Gastrocnemius medialis (tissue), 4 donors: ENCODE measurements at regions not wholly inside any gene's neighbourhood (a gene's known extent, or its start where the extent isn't known, plus 50 kb on each side); places are given as distances from the start of the nearest gene placed in this dataset.

Source experiments
- ATAC-seq, 2 donors: fragments of 150-250 bp; one replicate each; pipeline ENCODE4 v1.9.1; 2016
- DNase-seq, 2 donors: peaks; one replicate each; pipeline ENCODE4 v3.0.0-alpha.2; 2019
- H3K27ac ChIP-seq, 4 donors: fragments of 200-600 bp; sonication (generic); 1 replicate in 1 of 4; 2 replicates in 3 of 4; pipeline ENCODE4 v1.5.1; 2016 to 2018; ENCODE audit warnings: mild to moderate bottlenecking in 2 of 4, moderate library complexity in 1 of 4
- H3K27me3 ChIP-seq, 3 donors: fragments of 200-600 bp; sonication (generic) in 2 of 3; 1 replicate in 1 of 3; 2 replicates in 2 of 3; pipeline versions ENCODE4 v1.5.1 to v1.6.0; 2016 to 2019; ENCODE audit warnings: mild to moderate bottlenecking in 1 of 3, moderate library complexity in 1 of 3
- H3K36me3 ChIP-seq, 2 donors: fragments of 200-600 bp; sonication (generic) in 1 of 2; one replicate each; pipeline ENCODE4 v1.5.1; 2017 to 2018
- H3K4me1 ChIP-seq, 2 donors: fragments of 200-600 bp; sonication (generic) in 1 of 2; one replicate each; pipeline ENCODE4 v1.5.1; 2016 to 2017; ENCODE audit warnings: mild to moderate bottlenecking in 2 of 2
- H3K4me3 ChIP-seq, 4 donors: fragments of 200-600 bp; sonication (generic) in 3 of 4; 1 replicate in 1 of 4; 2 replicates in 3 of 4; pipeline ENCODE4 v1.5.1; 2016 to 2019; ENCODE audit warnings: mild to moderate bottlenecking in 2 of 4
- H3K9me3 ChIP-seq, 3 donors: fragments of 200-600 bp; sonication (generic) in 2 of 3; 1 replicate in 1 of 3; 2 replicates in 2 of 3; pipeline ENCODE4 v1.5.1; 2016 to 2019
- POLR2A ChIP-seq, 2 donors: fragments of 450-650 bp; IDR thresholded peaks; one replicate each; pipeline ENCODE4 v1.6.1; 2017; ENCODE audit warnings: antibody characterized with exemption in 2 of 2, mild to moderate bottlenecking in 2 of 2, moderate library complexity in 2 of 2
- in situ Hi-C, 4 donors: fragments of 200-750 bp; cut with MboI; loops; one replicate each; pipeline versions ENCODE4 v1.15.0 to v1.8.0; 2017; ENCODE audit warnings: low sequenced_read_pairs in 4 of 4
- intact Hi-C: fragments of 100-400 bp; cut with DNase I; formaldehyde crosslinking; loops from one replicate; pipeline ENCODE4 v1.15.1; 2023; ENCODE audit warnings: low total_unique reads
- TF ChIP-seq, protein P1 (sequence below), 5 experiments: fragments of 450-650 bp in 3 of 5; fragments of 200-600 bp in 2 of 5; sonication (generic) in 2 of 5; IDR thresholded peaks in 4 of 5; conservative IDR thresholded peaks in 1 of 5; 1 replicate in 4 of 5; 2 replicates in 1 of 5; pipeline ENCODE4 v1.5.1; 2016 to 2019; ENCODE audit warnings: antibody characterized with exemption in 5 of 5, mild to moderate bottlenecking in 3 of 5, moderate library complexity in 3 of 5

DNA sequence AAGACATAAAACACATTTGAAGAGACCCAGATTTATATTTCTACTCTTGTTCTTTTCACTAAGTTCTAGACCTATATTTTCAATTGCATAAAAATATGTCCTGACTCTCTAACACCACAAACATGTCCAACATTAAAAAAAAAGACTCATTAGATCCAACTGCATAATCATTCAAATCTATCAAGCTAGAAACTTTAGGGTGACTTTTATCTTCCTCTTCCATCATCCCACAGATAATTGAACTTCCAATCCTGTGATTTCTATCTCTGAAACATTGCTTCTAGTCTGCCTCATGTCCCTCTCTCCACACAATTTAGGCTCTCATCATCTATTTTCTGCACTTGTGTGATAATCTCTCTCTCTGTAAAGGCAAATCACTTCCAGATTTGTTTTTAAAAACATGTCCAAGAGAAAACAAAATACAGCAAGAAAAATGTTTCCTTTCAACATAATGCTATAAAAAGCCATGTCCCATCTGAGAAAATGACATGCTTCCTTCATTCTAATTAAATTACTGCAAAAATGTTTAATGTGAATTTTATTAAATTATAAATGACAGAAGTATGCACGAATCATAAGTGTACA lies 615.9 kb downstream of the RNF144B start:
- Histone ChIP-seq H3K36me3 (no peaks in the 10 kb centered on the region), H3K9me3 (no peaks in the 10 kb centered on the region), H3K27ac (no peak overlapping the region), H3K4me1 (no peaks in the 10 kb centered on the region), H3K27me3 (no peaks in the 10 kb centered on the region), H3K4me3 (no peak overlapping the region)
- TF ChIP-seq, protein P1, sequence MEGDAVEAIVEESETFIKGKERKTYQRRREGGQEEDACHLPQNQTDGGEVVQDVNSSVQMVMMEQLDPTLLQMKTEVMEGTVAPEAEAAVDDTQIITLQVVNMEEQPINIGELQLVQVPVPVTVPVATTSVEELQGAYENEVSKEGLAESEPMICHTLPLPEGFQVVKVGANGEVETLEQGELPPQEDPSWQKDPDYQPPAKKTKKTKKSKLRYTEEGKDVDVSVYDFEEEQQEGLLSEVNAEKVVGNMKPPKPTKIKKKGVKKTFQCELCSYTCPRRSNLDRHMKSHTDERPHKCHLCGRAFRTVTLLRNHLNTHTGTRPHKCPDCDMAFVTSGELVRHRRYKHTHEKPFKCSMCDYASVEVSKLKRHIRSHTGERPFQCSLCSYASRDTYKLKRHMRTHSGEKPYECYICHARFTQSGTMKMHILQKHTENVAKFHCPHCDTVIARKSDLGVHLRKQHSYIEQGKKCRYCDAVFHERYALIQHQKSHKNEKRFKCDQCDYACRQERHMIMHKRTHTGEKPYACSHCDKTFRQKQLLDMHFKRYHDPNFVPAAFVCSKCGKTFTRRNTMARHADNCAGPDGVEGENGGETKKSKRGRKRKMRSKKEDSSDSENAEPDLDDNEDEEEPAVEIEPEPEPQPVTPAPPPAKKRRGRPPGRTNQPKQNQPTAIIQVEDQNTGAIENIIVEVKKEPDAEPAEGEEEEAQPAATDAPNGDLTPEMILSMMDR (IDR thresholded peaks at IDR 0.05 in 4 of 5, conservative IDR thresholded peaks at IDR 0.05 in 1 of 5): no peak
- no peak for TF ChIP-seq POLR2A (IDR thresholded peaks at IDR 0.05)
- intact Hi-C loops (no loop called here), in situ Hi-C loops (loop anchor here in 1 of 4 donors (25.0 kb wide), 1 partner anchor 859 kb away; no protein-coding TSS in a partner anchor)
- ATAC-seq: no peak
- no peak for DNase-seq

DNA sequence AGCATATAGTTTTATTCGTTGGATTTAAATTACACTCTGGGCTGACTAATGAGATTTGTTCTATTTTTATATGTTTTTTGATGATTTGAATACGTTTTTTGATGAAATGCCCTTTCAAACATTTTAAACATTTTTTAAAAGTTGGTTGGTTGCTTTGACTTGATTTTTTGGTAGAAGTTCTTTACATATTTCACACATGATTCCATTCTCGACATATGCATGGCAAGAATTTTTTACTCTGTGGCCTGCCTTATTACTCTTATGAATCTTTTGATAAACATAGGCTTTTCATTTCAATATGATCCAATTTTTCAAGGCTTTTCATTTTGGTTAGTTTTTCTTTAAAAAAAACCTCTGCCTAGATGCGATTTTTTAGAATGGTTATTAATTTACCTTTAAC lies 617.0 kb downstream of the RNF144B start:
- ATAC-seq: no peak
- H3K4me3 ChIP-seq: no peak overlapping the region
- H3K4me1 ChIP-seq: no peaks in the 10 kb centered on the region
- intact Hi-C loops (no loop called here), in situ Hi-C loops (loop anchor here in 1 of 4 donors (25.0 kb wide), 1 partner anchor 858 kb away; no protein-coding TSS in a partner anchor)
- H3K9me3 ChIP-seq: no peaks in the 10 kb centered on the region
- no peaks in the 10 kb centered on the region for H3K27me3 ChIP-seq
- no peaks in the 10 kb centered on the region for H3K36me3 ChIP-seq
- H3K27ac ChIP-seq: no peak overlapping the region
- DNase-seq: no peak
- TF ChIP-seq POLR2A (IDR thresholded peaks at IDR 0.05): no peak
- TF ChIP-seq, protein P1 (IDR thresholded peaks at IDR 0.05 in 4 of 5, conservative IDR thresholded peaks at IDR 0.05 in 1 of 5): no peak

DNA sequence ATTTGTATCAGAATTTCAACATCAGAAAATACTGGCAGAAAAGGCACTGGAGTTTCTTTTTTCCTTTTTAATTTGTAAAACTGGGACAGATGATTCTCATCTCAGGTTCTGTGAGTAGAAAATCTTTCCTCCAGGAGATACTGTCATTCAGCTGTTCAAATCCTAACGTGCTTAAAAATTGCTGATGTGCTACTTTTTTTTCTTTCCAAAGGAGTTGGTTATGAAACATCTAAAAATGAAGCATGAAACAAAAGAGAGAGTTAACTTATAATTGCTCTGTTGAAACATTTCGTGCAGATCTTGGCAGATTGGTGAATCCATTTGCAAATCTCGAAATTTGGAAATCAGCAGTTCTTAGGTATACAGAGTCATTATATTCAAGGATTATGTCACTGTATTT lies 622.6 kb downstream of the RNF144B start:
- intact Hi-C loops: no loop called here
- TF ChIP-seq POLR2A (IDR thresholded peaks at IDR 0.05): no peak
- TF ChIP-seq, protein P1 (IDR thresholded peaks at IDR 0.05 in 4 of 5, conservative IDR thresholded peaks at IDR 0.05 in 1 of 5): no peak
- in situ Hi-C loops: loop anchor here in 1 of 4 donors (25.0 kb wide), 1 partner anchor 853 kb away; no protein-coding TSS in a partner anchor

DNA sequence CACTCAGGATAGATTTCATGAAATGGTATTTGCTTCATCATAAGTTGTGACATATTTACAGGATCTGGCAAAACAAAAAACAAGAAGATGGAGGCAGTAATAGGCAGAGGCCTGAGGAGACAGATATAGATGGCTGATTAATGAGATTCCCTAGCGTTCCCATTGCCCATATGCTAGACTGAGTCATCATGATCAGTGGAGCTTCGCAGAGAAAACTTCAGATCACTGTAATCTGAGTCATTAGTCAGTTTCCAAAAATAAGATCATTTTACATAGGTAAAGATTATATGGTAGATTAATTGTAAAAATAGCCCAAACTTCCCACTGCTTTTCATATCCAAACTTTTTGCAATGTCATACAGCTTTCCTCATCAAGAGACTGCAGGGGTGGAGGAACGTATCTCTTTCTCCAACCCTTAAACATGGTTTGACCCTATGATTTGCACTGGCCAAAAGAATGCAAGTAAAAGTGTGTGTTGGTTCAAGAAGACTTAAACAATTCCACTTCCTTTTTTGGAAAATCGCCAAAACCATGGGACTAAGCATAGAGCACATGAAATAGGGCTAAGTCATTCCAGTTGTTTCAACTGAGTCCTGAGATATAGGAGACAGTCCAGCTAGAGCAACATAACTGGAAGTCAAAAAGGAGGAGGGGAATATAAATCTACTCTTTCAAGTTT lies 626.0 kb downstream of the RNF144B start:
- no peak for ATAC-seq
- in situ Hi-C loops: loop anchor here in 1 of 4 donors (25.0 kb wide), 1 partner anchor 849 kb away; no protein-coding TSS in a partner anchor
- H3K4me3 ChIP-seq: no peak overlapping the region
- H3K27ac ChIP-seq: no peak overlapping the region
- intact Hi-C loops: no loop called here
- H3K27me3 ChIP-seq: no peaks in the 10 kb centered on the region
- no peaks in the 10 kb centered on the region for H3K4me1 ChIP-seq
- H3K36me3 ChIP-seq: no peaks in the 10 kb centered on the region
- TF ChIP-seq, protein P1 (IDR thresholded peaks at IDR 0.05 in 4 of 5, conservative IDR thresholded peaks at IDR 0.05 in 1 of 5): no peak
- TF ChIP-seq POLR2A (IDR thresholded peaks at IDR 0.05): no peak
- no peaks in the 10 kb centered on the region for H3K9me3 ChIP-seq
- DNase-seq: no peak

More for the DNA sequence above, 622.6 kb downstream of the RNF144B start:
- Histone ChIP-seq H3K9me3 (no peaks in the 10 kb centered on the region), H3K27me3 (no peaks in the 10 kb centered on the region), H3K4me1 (no peaks in the 10 kb centered on the region), H3K27ac (no peak overlapping the region), H3K36me3 (no peaks in the 10 kb centered on the region), H3K4me3 (no peak overlapping the region)
- no peak for ATAC-seq
- no peak for DNase-seq
